NCI-H345 (cell line): ENCODE measurements at regions not wholly inside any gene's neighbourhood (a gene's known extent, or its start where the extent isn't known, plus 50 kb on each side); places are given as distances from the start of the nearest gene placed in this dataset.
"Not testable (repeated sequence)": the region's sequence is repeated elsewhere in the genome, so short reads cannot be mapped to it uniquely, and the experiment has no call there.

Source experiments
- DNase-seq: peaks from one replicate; lab custom pipeline; 2025; lab: John Stamatoyannopoulos, UW

- no peak for DNase-seq
These were observed 153.8 kb downstream of the UNC5CL start for GRCh38 chr6:40885139-40885774.

GRCh38 chr6:40882323-40882997 lies 156.6 kb downstream of the UNC5CL start:
- peak; percentile 90 for DNase-seq

- no peak for DNase-seq
These were observed 157.5 kb downstream of the UNC5CL start for GRCh38 chr6:40881501-40881900.

- DNase-seq, result no peak
These were observed 158.1 kb downstream of the UNC5CL start for GRCh38 chr6:40880906-40881305.

GRCh38 chr6:40879169-40879568 lies 159.9 kb downstream of the UNC5CL start:
- no peak for DNase-seq

GRCh38 chr6:40877362-40877761 lies 161.7 kb downstream of the UNC5CL start:
- DNase-seq, result no peak

- DNase-seq, result no peak
These were observed 162.7 kb downstream of the UNC5CL start for GRCh38 chr6:40876336-40876735.

GRCh38 chr6:40874495-40874894 lies 164.5 kb downstream of the UNC5CL start:
- no peak for DNase-seq

GRCh38 chr6:40871424-40871823 lies 167.6 kb downstream of the UNC5CL start:
- DNase-seq, result no peak

GRCh38 chr6:40868089-40868865 lies 170.7 kb downstream of the UNC5CL start:
- DNase-seq, result not testable (repeated sequence)

- not testable (repeated sequence) for DNase-seq
These were observed 171.5 kb downstream of the UNC5CL start for GRCh38 chr6:40867527-40867926.

GRCh38 chr6:40865259-40865658 lies 173.8 kb downstream of the UNC5CL start:
- DNase-seq, result not testable (repeated sequence)

- DNase-seq, result no peak
These were observed 178.6 kb downstream of the UNC5CL start for GRCh38 chr6:40860443-40860842.

GRCh38 chr6:40856271-40856670 lies 182.8 kb downstream of the UNC5CL start:
- DNase-seq, result no peak

- no peak for DNase-seq
These were observed 183.7 kb downstream of the UNC5CL start for GRCh38 chr6:40855168-40855880.

- DNase-seq, result no peak
These were observed 184.4 kb downstream of the UNC5CL start for GRCh38 chr6:40854592-40854991.

- no peak for DNase-seq
These were observed 186.1 kb downstream of the UNC5CL start for GRCh38 chr6:40852779-40853373.

- no peak for DNase-seq
These were observed 189.5 kb downstream of the UNC5CL start for GRCh38 chr6:40849546-40849945.

GRCh38 chr6:40848868-40849514 lies 190.0 kb downstream of the UNC5CL start:
- no peak for DNase-seq

GRCh38 chr6:40848038-40848437 lies 191.0 kb downstream of the UNC5CL start:
- no peak for DNase-seq

GRCh38 chr6:40845553-40845952 lies 193.5 kb downstream of the UNC5CL start:
- no peak for DNase-seq
